ENCODE measurements at regions not wholly inside any gene's neighbourhood (a gene's known extent, or its start where the extent isn't known, plus 50 kb on each side); places are given as distances from the start of the nearest gene placed in this dataset.

- DNase-seq (ENCODE audit: low spot score) = no peak
Observed at GRCh38 chr2:74735009-74735408, 81.0 kb downstream of the SEMA4F start.

GRCh38 chr2:74735564-74735963 lies 81.5 kb downstream of the SEMA4F start:
- DNase-seq (ENCODE audit: low spot score) = no peak

GRCh38 chr2:74736589-74736988 lies 82.5 kb downstream of the SEMA4F start:
- DNase-seq (ENCODE audit: low spot score) = no peak

- no peak for DNase-seq (ENCODE audit: low spot score)
Observed at GRCh38 chr2:74738586-74738985, 84.5 kb downstream of the SEMA4F start.

GRCh38 chr2:74739129-74739528 lies 85.1 kb downstream of the SEMA4F start:
- no peak for DNase-seq (ENCODE audit: low spot score)

GRCh38 chr2:74739733-74740241 lies 85.7 kb downstream of the SEMA4F start:
- no peak for DNase-seq (ENCODE audit: low spot score)

GRCh38 chr2:74740395-74740740 lies 86.3 kb downstream of the SEMA4F start:
- no peak for DNase-seq (ENCODE audit: low spot score)

- DNase-seq (ENCODE audit: low spot score) = no peak
Observed at GRCh38 chr2:74740741-74741431, 86.8 kb downstream of the SEMA4F start.

- DNase-seq (ENCODE audit: low spot score) = no peak
Observed at GRCh38 chr2:74741629-74742028, 87.6 kb downstream of the SEMA4F start.

GRCh38 chr2:74742471-74742870 lies 88.4 kb downstream of the SEMA4F start:
- no peak for DNase-seq (ENCODE audit: low spot score)

- DNase-seq (ENCODE audit: low spot score) = no peak
Observed at GRCh38 chr2:74743039-74743438, 89.0 kb downstream of the SEMA4F start.

- DNase-seq (ENCODE audit: low spot score) = no peak
Observed at GRCh38 chr2:74743778-74744177, 89.7 kb downstream of the SEMA4F start.

GRCh38 chr2:74744731-74745515 lies 89.0 kb upstream of the HK2 start:
- DNase-seq (ENCODE audit: low spot score) = no peak

- no peak for DNase-seq (ENCODE audit: low spot score)
Observed at GRCh38 chr2:74745766-74746165, 88.2 kb upstream of the HK2 start.

- DNase-seq (ENCODE audit: low spot score) = no peak
Observed at GRCh38 chr2:74746480-74746879, 87.4 kb upstream of the HK2 start.

- no peak for DNase-seq (ENCODE audit: low spot score)
Observed at GRCh38 chr2:74747411-74748080, 86.4 kb upstream of the HK2 start.

GRCh38 chr2:74748665-74749064 lies 85.3 kb upstream of the HK2 start:
- no peak for DNase-seq (ENCODE audit: low spot score)

GRCh38 chr2:74749432-74749831 lies 84.5 kb upstream of the HK2 start:
- DNase-seq (ENCODE audit: low spot score) = no peak

- DNase-seq (ENCODE audit: low spot score) = no peak
Observed at GRCh38 chr2:74751981-74752851, 81.7 kb upstream of the HK2 start.

- DNase-seq (ENCODE audit: low spot score) = no peak
Observed at GRCh38 chr2:74755386-74755785, 78.5 kb upstream of the HK2 start.

GRCh38 chr2:74756356-74756890 lies 77.5 kb upstream of the HK2 start:
- no peak for DNase-seq (ENCODE audit: low spot score)

GRCh38 chr2:74759986-74760385 lies 73.9 kb upstream of the HK2 start:
- no peak for DNase-seq (ENCODE audit: low spot score)
